ENCODE measurements at regions not wholly inside any gene's neighbourhood (a gene's known extent, or its start where the extent isn't known, plus 50 kb on each side); places are given as distances from the start of the nearest gene placed in this dataset.

GRCh38 chr13:78845656-78846365 is 186.9 kb upstream of the OBI1 start:
- ChIA-PET POLR2A (no interaction called here), CTCF (no interaction called here)
- ATAC-seq (no peak), FAIRE-seq (no peak), DNase-seq (ENCODE audit: low read depth in 1 of 2, low spot score in 1 of 2) (no peak)
- no peak overlapping the region for H3K27ac ChIP-seq
- H3K4me2 ChIP-seq, result no peak overlapping the region
- TF ChIP-seq HOXB13 (CRISPR knock-in tag; IDR thresholded peaks at IDR 0.05; ENCODE audit: low read depth) (no peak), ZC3H11A (IDR thresholded peaks at IDR 0.05) (no peak), MAZ (IDR thresholded peaks at IDR 0.05; ENCODE audit: borderline replicate concordance, low read depth, low read length) (no peak), PHF8 (IDR thresholded peaks at IDR 0.05; ENCODE audit: borderline replicate concordance, low read depth) (no peak), JUNB (IDR thresholded peaks at IDR 0.05) (no peak), CBX8 (IDR thresholded peaks at IDR 0.05) (no peak), E2F6 (IDR thresholded peaks at IDR 0.05; ENCODE audit: borderline replicate concordance, low read depth) (no peak), SREBF2 (IDR thresholded peaks at IDR 0.05) (no peak), HOXA7 (CRISPR knock-in tag; IDR thresholded peaks at IDR 0.05) (no peak), NR3C1 (IDR thresholded peaks at IDR 0.05) (no peak), ZFP36 (IDR thresholded peaks at IDR 0.05; ENCODE audit: borderline replicate concordance, partially characterized antibody) (no peak), RNF2 (IDR thresholded peaks at IDR 0.05; ENCODE audit: borderline replicate concordance, low read depth) (no peak), CEBPB (IDR thresholded peaks at IDR 0.05) (no peak), CBX2 (IDR thresholded peaks at IDR 0.05; ENCODE audit: borderline replicate concordance, low read depth) (no peak), ZNF302 (CRISPR knock-in tag; IDR thresholded peaks at IDR 0.05) (no peak), MAFK (IDR thresholded peaks at IDR 0.05; ENCODE audit: partially characterized antibody) (no peak), GATA3 (IDR thresholded peaks at IDR 0.05; ENCODE audit: borderline replicate concordance) (no peak)
- WGBS (ENCODE audit: missing lambda C conversion rate), result 13% methylated on average over 3 of the region's 3 CpGs
- no peaks in the 10 kb centered on the region for H3K9me3 ChIP-seq
- no peaks in the 10 kb centered on the region for H3K4me1 ChIP-seq
- no peak overlapping the region for H3K4me3 ChIP-seq

DNA sequence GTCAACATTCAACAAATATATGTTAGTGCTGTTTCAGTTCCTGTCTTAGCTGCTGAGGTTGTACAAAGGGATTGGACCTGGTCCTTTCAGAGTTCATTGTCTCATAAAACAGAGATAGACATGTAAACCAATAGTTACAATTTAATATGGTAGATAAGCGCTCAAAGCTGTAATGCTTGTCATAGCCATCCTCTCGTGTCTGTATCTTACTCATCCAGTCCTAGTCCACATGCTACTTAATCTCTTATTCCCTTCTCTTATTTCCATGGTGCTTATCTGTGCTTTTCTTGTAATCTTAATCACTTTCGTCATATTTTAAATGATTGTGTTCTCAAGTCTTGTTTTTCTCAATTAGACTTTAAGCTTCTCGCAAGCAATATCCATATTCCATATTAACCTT is 185.2 kb upstream of the OBI1 start:
- H3K4me2 ChIP-seq, result no peak overlapping the region
- POLR2A ChIA-PET, result no interaction called here
- H3K4me3 ChIP-seq, result no peak overlapping the region
- H3K9me3 ChIP-seq, result no peaks in the 10 kb centered on the region
- CTCF ChIA-PET, result no interaction called here
- 38% methylated on average over 4 of the region's 4 CpGs for WGBS (ENCODE audit: missing lambda C conversion rate)
- no peaks in the 10 kb centered on the region for H3K4me1 ChIP-seq
- DNase-seq (ENCODE audit: low read depth in 1 of 2, low spot score in 1 of 2), result no peak
- no peak for FAIRE-seq
- TF ChIP-seq NR3C1 (IDR thresholded peaks at IDR 0.05) (no peak), CTCF (IDR thresholded peaks at IDR 0.05) (no peak), ZFP36 (IDR thresholded peaks at IDR 0.05; ENCODE audit: borderline replicate concordance, partially characterized antibody) (no peak), EP300 (IDR thresholded peaks at IDR 0.05) (no peak), FOXS1 (CRISPR knock-in tag; IDR thresholded peaks at IDR 0.05) (no peak), ZC3H11A (IDR thresholded peaks at IDR 0.05) (no peak), SREBF2 (IDR thresholded peaks at IDR 0.05) (no peak)
- no peak overlapping the region for H3K27ac ChIP-seq
- ATAC-seq, result no peak

DNA sequence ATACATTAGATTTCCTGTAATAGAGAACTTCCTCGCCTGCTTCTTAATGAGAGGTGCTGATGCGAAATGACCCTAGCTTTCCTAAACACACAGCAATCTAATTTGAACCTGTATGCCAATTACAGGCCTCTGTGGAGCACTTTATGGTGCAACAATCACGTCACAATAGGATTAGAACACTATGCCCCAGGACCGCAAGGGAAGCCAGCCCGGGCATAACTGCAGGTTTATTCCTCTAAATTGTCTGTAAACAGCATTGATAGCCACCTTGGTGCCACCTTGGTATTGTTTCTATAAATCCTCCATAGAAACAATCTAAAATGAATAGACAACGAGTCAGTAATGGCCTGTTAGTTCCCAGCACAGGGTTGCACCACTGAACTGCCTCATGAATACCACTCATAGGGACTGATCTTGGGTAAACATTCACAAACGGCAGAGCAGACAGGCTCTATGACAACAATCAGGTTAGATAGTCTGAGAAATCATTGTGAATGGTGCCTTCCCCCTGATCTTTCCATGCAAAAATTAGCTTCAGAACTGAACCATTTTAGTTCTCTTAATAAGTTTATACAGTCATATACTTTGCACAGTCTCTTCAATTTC is 182.5 kb upstream of the OBI1 start:
- ChIA-PET CTCF (no interaction called here), POLR2A (no interaction called here)
- Histone ChIP-seq H3K4me3 (no peak overlapping the region), H3K4me1 (no peaks in the 10 kb centered on the region), H3K27ac (no peak overlapping the region), H3K4me2 (no peak overlapping the region), H3K9me3 (no peaks in the 10 kb centered on the region)
- ATAC-seq, result no peak
- TF ChIP-seq FOSL2 (IDR thresholded peaks at IDR 0.05) (no peak), FOSL2 (CRISPR knock-in tag; IDR thresholded peaks at IDR 0.05) (no peak), KDM1A (IDR thresholded peaks at IDR 0.05; ENCODE audit: low read depth) (no peak), ELK1 (IDR thresholded peaks at IDR 0.05; ENCODE audit: low read depth, low read length) (no peak), CTCF (IDR thresholded peaks at IDR 0.05) (no peak), MYC (IDR thresholded peaks at IDR 0.05; ENCODE audit: borderline replicate concordance, low read length) (no peak), JUNB (IDR thresholded peaks at IDR 0.05) (no peak), HOXB13 (CRISPR knock-in tag; IDR thresholded peaks at IDR 0.05; ENCODE audit: low read depth) (no peak)
- TF ChIP-seq, protein P1, sequence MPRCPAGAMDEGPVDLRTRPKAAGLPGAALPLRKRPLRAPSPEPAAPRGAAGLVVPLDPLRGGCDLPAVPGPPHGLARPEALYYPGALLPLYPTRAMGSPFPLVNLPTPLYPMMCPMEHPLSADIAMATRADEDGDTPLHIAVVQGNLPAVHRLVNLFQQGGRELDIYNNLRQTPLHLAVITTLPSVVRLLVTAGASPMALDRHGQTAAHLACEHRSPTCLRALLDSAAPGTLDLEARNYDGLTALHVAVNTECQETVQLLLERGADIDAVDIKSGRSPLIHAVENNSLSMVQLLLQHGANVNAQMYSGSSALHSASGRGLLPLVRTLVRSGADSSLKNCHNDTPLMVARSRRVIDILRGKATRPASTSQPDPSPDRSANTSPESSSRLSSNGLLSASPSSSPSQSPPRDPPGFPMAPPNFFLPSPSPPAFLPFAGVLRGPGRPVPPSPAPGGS (IDR thresholded peaks at IDR 0.05), result no peak
- WGBS (ENCODE audit: missing lambda C conversion rate), result 5% methylated on average over 7 of the region's 7 CpGs
- no peak for FAIRE-seq
- no peak for DNase-seq (ENCODE audit: low read depth in 1 of 2, low spot score in 1 of 2)

Measured in A549 (cell line).